ENCODE measurements at regions not wholly inside any gene's neighbourhood (a gene's known extent, or its start where the extent isn't known, plus 50 kb on each side); places are given as distances from the start of the nearest gene placed in this dataset.
"Not testable (repeated sequence)": the region's sequence is repeated elsewhere in the genome, so short reads cannot be mapped to it uniquely, and the experiment has no call there.

DNA sequence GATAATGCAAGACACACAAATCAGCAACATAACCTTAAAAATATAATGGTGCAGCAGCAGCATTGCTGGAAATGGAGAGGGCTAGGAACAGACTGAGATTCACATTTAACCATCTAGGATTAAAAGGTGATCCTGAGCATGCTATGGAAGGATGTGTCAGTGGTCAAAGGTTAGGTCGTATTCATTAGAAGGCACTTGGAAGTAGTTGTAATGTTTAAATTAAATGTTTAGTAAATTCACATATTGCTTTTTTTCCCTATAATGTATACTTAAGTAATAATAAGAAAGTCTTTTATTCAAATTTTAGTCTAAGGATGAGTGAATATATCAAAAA, 368.6 kb upstream of the PDE3A start:
- no peak for ATAC-seq

DNA sequence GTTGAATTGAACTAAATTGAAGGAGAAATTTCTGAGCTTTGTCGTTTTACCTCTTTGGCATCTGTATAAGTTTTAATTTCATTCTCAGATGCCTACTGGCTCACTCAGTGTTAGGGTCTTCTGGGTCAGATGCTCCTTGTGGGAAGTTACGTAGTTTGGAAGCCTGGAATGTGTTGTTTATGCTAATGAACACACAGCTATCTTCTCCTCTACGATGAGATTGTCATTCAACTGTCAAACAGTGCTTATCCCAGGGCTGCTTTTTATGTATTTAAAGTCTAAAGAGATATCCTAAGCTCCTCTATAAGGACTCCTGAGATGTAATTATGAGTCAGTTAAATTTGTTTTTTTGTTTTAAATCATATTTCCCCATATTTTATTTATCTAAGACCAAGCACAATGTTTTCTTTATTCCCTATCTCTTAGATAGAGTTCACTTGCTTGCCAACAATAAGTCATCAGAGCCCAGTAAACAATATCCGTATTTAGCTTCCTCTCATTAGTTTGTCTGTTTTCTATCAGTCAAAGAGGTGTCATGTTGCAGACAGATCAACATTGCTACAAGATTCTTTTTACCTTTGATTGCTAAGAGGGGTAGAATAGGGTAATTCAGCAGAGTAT, 368.0 kb upstream of the PDE3A start:
- ATAC-seq: no peak

DNA sequence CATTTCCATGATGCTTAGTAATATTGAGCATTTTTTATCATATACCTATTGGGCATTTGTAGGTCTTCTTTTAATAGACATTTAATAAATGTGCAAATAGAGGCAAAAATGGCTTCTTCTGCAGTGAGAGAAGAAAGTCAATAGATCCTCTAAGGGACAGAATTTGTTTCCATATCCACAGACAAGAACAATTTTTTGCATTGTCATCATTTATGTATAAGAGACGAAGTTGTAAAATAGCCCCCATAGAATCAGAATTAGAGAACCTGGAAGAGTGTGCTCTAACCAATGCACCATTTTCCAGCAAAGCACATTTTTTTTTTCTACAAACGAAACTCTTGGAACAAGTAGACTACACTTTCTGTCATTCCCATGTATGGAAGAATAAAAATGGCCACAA, 365.1 kb upstream of the PDE3A start:
- no peak for ATAC-seq

DNA sequence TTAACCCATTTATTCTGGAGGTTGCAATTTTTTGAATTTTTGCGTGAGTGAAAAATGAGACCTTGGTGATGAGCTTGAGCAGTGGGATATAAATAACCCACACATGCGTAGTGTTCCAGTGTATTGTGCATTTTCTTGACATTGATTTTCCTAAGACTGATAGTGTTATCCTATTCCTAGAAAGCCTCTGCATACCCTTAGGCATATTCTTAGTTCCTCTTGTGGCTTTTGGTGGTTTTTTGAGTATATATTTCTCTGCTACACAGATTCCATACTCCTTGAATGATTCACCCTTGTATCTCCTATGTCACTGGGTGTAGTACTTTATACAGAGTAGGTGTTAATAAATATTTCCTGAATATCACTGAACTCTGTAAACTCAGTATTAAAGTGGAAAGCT, 363.4 kb upstream of the PDE3A start:
- no peak for ATAC-seq

DNA sequence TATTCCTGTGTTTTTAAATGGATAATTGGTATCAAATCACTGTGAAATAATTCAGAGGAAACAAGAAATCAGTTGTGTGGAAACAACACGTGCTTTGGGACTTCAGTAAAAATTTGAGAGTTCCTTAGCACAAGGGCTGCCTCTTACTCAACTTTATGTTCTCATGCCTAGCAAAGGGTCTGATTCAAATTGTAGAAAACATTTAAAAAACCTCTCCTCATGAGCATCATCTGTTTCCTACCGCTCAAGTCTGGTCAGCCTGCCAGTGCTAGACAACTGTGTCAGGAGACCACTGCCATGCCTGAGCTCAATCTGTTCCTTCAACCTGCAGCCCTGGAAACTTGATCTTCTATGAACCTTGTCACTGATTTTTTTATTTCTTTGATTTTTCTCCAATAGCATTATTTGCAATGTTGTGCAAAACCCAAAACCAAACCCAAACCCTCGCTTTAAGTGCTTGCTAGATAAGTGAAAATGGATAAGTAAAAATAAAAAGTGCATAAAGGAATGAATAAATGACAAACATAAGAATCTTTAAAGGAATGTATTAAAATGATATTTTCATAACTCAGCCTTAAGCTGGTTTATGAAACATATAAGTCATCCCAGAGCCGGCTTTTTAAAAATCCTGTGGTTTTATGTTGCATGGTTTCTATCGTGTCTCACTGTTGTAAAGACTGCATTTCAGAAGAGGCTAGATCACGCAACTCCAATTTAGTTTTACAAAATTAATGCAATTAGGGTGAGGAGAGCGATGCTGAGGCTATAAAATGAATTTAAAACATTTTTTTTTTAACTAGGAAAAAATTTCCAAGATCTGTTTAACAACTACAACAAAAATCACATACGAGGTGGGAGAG, 361.2 kb upstream of the PDE3A start:
- no peak for ATAC-seq

DNA sequence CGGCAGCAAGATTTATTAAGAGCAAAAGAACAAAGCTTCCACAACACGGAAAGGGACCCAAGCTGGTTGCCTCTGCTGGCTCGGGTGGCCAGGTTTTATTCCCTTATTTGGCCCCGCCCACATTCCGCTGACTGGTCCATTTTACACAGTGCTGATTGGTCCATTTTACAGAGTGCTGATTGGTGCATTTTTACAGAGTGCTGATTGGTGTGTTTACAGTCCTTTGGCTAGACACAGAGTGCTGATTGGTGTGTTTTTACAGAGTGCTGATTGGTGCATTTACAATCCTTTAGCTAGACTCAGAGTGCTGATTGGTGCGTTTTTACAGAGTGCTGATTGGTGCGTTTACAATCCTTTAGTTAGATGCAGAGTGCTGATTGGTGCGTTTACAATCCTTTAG, 358.4 kb upstream of the PDE3A start:
- not testable (repeated sequence) for ATAC-seq

DNA sequence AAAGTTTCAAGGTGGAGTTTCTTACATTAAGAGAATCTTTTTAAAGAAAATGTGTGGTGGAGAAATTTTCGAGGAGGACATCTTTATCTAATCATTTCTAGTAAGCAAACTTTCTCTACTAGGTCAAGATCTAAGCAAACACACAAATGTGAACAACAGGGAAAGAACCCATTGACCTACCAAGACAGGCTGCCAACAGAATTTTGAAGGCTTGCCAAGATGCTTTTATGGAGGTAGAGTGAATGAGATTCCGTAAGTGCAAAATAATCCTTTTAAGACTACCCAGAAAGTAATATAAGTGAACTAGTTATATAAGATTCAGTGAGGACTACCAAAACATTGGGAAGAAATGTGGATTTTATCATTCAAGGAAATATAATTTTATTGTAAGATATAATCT, 357.1 kb upstream of the PDE3A start:
- no peak for ATAC-seq

DNA sequence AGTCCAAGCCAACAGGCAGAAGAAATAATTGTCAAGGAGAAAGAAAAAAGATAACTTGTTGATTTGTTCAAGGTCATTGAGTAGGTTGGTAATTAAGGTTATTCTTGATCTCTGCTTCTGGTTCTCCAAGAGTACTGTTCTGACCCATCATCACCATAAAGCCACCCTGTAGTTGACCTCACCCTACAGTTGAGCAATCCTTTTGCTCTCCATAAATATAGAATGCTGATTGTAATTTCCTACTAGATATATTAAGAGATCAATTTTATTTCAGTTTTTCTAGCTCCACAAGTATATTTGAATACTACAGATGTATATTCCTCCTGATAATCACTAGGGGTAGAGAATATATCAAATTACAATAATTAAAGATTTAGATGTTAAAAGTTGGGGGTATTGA, 350.5 kb upstream of the PDE3A start:
- ATAC-seq: no peak

DNA sequence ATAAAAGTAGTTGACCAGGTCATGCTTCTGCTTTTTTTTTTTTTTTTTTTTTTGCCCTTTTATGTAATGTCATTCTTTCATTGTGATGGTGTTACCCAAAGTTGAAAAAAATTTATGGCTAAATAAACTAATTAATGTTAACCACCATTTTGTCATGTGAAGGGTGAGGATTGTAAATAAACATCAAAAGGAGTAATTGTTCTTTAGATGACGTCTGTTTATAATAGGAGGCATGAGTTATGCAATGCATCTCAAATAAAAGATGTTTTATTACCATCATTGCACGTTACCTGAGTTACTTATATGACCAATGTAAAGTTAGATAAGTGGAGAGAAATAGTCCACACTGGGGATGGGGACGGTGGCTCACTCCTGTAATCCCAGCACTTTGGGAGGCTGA, 349.9 kb upstream of the PDE3A start:
- no peak for ATAC-seq

DNA sequence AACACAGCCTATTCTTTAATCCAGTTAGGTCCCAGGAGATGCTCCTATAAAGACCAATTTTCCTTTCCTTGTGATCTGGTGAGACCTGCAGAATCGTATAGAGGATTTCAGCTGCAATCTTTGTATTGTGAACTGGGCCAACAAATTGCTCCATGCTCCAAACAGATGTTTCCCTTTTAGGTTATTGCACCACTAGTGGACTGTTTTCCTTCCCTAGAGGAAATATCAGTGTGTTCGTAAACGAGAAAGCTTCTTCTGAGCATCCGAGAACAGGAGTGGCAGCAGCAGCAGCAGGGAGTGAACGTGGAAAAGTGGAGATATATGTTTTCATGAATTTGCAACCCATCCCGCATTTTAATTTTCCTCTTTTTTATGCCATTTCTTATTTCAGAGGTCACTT, 344.1 kb upstream of the PDE3A start:
- ATAC-seq: no peak

DNA sequence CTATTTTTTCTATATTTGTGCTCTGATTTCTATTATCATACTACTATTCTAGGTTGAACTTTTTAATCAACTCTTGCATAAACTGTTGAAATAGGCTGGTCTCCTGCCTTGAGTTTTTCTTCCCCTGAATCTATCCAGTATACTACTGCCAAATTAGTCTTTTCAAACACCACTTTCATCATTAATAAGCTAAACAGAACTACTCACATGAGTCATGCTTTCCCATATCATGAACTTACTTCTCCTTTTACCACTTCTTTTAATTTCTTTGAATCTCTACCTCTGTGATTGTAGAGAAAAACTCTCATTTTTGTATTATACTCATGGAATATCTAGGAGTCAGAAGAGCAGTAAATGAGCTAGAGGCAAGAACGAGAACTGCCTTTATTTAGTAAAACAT, 340.3 kb upstream of the PDE3A start:
- no peak for ATAC-seq

DNA sequence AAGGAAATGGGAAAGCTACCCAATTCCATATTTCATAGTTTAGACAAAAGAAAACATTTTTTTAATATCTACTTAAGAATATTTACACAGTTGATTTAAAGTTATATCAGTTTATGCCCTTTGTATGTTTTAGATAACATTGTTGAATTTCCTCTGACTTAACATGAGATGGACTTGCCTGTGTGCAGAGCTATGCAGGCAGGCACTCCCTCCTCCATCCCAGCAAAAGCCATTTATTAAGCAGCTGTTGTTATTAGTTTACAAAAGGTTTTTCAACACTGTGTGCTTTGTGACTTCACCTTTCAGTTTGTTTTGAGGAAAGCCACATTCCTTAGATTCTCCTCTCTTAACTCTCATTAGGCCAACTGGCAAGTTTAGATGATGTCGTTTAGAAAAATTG, 337.5 kb upstream of the PDE3A start:
- no peak for ATAC-seq

DNA sequence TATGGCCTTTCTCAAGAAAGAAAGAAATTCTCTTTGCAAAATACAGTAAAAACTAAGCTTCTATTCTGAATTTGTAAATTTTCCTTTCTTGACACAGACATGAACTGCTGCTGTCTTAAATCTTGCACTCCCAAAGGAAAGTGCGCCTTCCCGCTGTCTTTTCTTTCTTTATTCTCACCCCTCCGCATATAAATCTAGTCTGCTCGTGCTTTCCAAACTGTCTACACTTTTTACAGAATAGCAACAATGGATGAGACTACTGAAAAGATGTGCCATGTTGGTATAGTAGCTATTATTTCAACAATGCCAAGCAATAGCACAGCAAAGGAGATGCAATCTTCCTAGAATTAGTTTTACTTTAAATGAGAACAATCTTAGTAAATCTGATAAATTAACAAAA, 328.8 kb upstream of the PDE3A start:
- ATAC-seq: no peak

DNA sequence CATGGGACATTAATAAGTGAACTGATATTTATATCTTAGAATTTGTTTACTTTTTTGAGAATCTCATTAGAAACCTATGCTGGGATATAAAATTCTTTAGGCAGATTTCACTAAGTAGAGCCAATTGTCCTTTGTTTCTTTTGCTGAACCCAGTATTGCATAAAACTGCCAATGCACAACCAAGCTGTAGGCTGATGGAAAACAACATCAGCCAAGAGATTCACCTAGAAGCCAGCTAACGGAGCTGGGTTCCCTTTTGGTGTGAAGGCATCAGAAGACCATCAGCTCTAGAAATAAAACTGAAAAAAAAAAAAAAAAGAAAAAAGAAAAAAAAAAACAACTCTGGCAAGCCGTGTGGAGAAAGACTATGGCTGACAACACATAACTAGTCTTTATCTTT, 328.2 kb upstream of the PDE3A start:
- ATAC-seq: no peak

DNA sequence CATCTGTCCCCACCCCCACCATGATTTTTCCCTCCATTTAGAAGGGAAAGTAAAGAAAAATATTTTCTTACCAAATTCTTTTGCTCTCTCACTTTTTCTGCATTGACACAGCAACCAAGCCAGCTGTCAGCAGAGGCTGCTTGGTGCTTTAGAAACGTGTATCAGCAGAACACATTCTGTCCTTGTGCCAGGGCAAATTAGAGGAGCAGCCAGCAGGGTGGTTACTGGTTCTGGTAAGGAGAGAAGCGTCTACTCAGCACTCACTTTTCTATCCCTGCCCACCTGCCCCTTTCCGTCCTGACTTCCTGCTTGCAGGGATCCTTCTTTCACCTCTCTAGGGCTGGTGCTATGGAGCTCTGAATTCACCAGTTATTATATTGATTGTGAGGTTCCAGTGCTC, 327.5 kb upstream of the PDE3A start:
- no peak for ATAC-seq

DNA sequence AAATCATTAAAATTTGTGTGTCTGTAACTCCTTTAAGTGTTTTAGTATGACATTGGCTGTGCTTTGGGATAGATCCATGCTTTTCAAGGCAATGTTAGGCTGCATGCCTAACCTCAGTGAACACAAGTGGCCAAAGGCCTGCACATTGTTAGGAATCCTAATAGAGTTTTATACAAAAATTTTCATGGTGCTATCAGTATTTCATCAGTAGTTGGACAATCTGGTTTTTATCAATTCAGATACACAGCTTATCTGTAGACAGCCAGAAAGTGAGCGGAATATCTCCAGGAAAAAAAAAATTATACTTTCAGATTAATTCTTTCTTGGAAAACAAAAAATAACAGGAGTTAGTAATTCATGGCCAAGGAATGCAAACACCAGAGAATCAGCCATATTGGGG, 324.0 kb upstream of the PDE3A start:
- ATAC-seq: no peak

DNA sequence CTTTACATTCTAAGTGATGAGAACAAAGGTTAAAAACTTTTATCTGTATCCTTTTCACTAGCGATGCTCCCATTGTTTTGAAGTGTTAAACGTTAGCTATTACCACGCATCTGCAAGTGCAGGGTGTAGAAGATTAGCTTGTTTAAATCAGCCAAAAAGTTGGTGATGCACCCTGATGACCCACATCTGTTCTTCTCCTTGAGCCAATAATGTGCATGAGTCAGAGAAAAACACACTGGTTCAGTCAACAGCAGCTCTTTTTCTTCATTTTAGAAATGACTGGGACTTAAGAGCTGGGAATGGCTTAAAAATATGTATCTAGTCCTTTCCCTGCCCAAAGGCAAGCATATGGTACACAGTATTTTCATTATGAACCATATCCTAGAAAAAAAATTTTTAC, 323.5 kb upstream of the PDE3A start:
- ATAC-seq: no peak

DNA sequence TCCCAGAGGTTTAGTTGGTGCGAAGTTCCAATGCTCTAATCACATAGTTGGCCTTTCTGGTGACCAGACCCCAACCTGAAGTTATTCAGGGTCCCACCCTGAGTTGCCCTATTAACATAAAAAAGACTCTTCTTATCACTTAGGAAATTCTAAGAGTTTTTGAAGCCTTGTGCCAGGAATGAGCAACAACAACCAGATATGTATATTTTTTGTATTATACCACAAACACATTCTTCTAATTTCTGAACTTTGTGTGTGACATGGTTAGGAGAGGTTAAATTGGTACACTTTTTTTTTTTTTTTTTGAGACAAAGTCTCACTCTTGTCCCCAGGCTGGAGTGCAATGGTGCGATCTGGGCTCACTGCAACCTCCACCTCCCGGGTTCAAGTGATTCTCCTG, 320.4 kb upstream of the PDE3A start:
- ATAC-seq: no peak

DNA sequence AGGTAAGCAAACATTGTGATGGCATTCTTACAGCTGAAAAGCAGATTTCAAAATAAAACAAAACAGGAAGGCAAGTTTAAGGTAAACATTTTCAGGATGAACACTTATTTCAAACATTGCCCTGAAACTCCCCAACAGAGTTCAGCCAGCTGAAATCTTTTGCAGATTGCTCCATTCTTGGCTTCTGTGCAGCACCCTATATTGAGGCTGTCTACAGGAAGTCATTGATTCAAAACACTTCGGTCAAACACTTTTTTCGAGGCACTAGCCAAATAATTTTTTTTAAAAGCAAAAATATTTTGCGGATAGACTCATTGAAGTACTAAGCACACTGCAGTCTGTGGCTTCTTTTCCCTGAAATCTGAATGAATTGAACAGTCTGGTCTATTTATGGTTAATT, 318.1 kb upstream of the PDE3A start:
- no peak for ATAC-seq

DNA sequence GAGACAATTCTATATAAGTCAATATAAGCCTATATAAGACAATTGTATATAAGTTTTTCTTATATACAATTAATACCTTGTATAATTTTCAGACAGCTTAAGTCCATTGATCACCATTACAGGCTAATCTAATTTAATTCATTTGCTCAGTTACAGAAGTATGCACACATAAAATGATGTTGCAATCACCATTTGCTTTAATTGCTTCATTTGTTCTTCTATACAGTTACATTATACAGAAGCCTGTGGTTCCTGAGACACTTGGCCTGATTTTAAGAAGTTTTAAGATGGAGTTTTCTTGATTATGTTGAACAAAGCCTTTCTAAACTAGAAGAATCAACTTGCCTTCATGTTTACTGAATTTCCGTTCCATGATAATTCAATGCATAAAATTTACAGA, 314.6 kb upstream of the PDE3A start:
- ATAC-seq: no peak

DNA sequence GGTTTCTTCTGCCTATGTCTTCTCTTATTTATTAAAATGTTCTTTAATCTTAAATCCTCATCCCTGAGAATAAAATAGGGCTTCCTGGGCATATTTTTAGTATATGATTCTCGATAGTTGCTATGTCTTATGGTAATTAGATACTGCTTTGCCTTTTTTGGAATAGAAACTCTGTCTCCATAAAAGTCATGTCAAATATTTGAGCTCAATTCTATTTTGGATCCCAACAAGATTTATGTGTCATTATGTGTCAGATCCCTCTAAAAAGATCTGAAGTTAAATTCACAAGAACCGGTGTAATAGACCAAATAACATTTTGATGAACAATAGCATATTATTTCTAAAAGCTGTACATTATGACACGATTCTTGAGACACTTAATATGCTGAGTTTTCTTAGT, 312.5 kb upstream of the PDE3A start:
- ATAC-seq: no peak

DNA sequence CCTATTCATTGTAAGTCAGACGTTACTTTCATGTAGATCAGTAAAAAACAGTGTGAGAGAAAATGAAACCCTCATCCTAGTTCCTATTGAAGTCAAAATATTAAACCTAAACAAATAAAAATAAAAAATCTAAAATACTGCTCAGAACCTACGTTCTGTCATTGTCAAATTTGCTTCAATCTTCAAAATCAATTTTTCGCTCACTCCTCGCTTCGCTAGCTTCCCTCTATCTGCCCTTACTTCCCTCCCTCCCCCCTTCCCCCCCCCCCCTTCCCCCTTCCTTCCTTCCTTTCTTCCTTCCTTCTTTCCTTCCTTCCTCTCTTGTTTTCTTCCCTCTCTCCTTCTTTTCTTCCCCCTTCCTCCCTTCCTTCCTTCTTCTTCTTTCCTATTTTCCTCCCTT, 310.9 kb upstream of the PDE3A start:
- no peak for ATAC-seq

DNA sequence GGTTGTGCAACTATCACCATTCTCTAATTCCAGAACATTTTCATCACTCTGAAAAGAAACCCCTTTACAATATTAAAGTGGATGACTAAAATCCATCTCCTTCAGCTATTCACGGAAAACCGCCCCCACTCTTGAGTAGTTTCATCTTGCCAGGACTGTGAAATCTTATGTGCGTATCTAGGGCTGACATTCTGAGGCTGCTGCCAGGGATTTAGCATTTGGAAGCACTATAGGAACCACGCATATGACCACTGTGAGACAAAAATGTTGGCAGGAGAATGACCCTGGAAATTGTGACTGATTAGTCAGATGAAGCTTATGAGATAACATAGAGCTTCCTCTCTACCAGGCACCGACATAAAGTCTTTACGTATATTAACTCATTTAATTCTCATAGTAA, 305.2 kb upstream of the PDE3A start:
- ATAC-seq: no peak

DNA sequence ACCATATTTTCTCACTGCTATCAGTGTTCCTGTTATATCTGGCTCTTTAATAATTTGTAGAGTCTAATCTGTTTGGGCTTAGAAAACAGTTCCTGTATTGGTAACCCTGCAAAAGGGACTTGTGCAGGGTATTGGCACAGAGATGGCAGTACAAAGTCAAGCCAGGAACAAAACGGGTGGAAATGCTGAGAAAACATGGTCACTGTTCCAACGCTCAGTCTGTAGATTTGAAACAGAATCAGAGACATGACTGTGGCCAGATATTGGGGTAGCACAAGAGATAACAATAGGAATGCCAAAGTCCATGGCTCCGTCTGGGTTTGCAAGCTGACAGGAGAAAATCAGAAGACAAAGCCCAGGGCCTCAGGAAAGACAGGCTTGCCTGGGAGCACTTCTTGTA, 290.7 kb upstream of the PDE3A start:
- no peak for ATAC-seq

DNA sequence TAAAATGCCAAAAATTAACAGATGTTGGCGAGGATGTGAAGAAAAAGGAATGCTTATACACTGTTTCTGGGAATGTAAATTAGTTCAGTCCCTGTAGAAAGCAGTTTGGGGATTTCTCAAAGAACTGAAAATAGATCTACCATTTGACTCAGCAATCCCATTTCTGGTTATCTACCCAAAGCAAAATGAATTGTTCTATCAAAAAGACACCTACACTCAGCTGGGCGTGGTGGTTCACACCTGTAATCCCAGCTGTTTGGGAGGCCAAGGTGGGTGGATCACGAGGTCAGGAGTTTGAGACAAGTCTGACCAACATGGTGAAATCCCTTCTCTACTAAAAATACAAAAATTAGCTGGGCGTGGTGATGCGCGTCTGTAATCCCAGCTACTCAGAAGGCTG, 279.3 kb upstream of the PDE3A start:
- no peak for ATAC-seq

All from esophagus mucosa (tissue), 1 donor.